ENCODE measurements at regions not wholly inside any gene's neighbourhood (a gene's known extent, or its start where the extent isn't known, plus 50 kb on each side); places are given as distances from the start of the nearest gene placed in this dataset.

- BruUV-seq (replicated peaks): no TSS peak
- no peak overlapping the region for H3K9ac ChIP-seq (replicated peaks; ENCODE audit: extremely low read depth, insufficient read depth, low read length)
- no peaks in the 10 kb centered on the region for H3K36me3 ChIP-seq (ENCODE audit: control insufficient read depth in 2 of 2, extremely low read depth in 1 of 2, insufficient read depth in 2 of 2, low read length in 2 of 2)
- TF ChIP-seq POLR2A (IDR thresholded peaks at IDR 0.05; ENCODE audit: low read depth, low read length) (no peak), GATA2 (IDR thresholded peaks at IDR 0.05; ENCODE audit: insufficient read depth, insufficient read length, low read depth, low read length) (no peak), FOS (IDR thresholded peaks at IDR 0.05; ENCODE audit: borderline replicate concordance, insufficient read depth, low read length) (no peak), MYC (IDR thresholded peaks at IDR 0.05; ENCODE audit: low read depth, low read length) (no peak), MAX (IDR thresholded peaks at IDR 0.05; ENCODE audit: insufficient read depth, insufficient read length) (no peak)
- H3K27ac ChIP-seq (ENCODE audit: insufficient read depth, low read depth, low read length): no peak overlapping the region
- H3K79me2 ChIP-seq (ENCODE audit: control insufficient read depth, insufficient read depth, low read length): no peaks in the 10 kb centered on the region
- intact Hi-C loops (cut with micrococcal nuclease): no loop called here
- no peaks in the 10 kb centered on the region for H3K27me3 ChIP-seq (ENCODE audit: control insufficient read depth in 2 of 2, insufficient read depth in 2 of 2, low read length in 2 of 2)
- H3K4me3 ChIP-seq (replicated peaks in 1 of 3; ENCODE audit: insufficient read depth in 1 of 3, low read depth in 1 of 3, low read length in 3 of 3): no peak overlapping the region
- dilution Hi-C loops (cut with MboI; ENCODE audit: extremely low pct_ligation_motif_present, low sequenced_read_pairs): no loop called here
- FAIRE-seq: no peak
- peaks cover 2% of the 10 kb centered on the region for H3K9me3 ChIP-seq (replicated peaks; ENCODE audit: control insufficient read depth, insufficient read depth, low read length)
- H3K9me1 ChIP-seq (replicated peaks; ENCODE audit: control insufficient read depth, extremely low read depth, insufficient read depth, low read length): no peaks in the 10 kb centered on the region
- H3K4me2 ChIP-seq (ENCODE audit: insufficient read depth, low read length): no peak overlapping the region
- CTCF ChIA-PET: no interaction called here
- no peak for DNase-seq (ENCODE audit: low read depth, low spot score)
- H3K4me1 ChIP-seq (ENCODE audit: control insufficient read depth, extremely low read depth, insufficient read depth, low read length): no peaks in the 10 kb centered on the region
- H2AFZ ChIP-seq (ENCODE audit: low read depth, low read length): no peak overlapping the region
- no peaks in the 10 kb centered on the region for H4K20me1 ChIP-seq (replicated peaks; ENCODE audit: control insufficient read depth, extremely low read depth, insufficient read depth, low read length)
- POLR2A ChIA-PET: no interaction called here
These were observed 502.7 kb upstream of the HTR2A start for GRCh38 chr13:47399599-47399998.

GRCh38 chr13:47397739-47398138 lies 500.9 kb upstream of the HTR2A start:
- Histone ChIP-seq H3K9me3 (replicated peaks; ENCODE audit: control insufficient read depth, insufficient read depth, low read length) (peaks cover 4% of the 10 kb centered on the region), H4K20me1 (replicated peaks; ENCODE audit: control insufficient read depth, extremely low read depth, insufficient read depth, low read length) (no peaks in the 10 kb centered on the region), H3K27ac (ENCODE audit: insufficient read depth, low read depth, low read length) (no peak overlapping the region), H3K27me3 (ENCODE audit: control insufficient read depth in 2 of 2, insufficient read depth in 2 of 2, low read length in 2 of 2) (no peaks in the 10 kb centered on the region), H3K9ac (replicated peaks; ENCODE audit: extremely low read depth, insufficient read depth, low read length) (no peak overlapping the region), H3K4me1 (ENCODE audit: control insufficient read depth, extremely low read depth, insufficient read depth, low read length) (no peaks in the 10 kb centered on the region), H3K4me3 (replicated peaks in 1 of 3; ENCODE audit: insufficient read depth in 1 of 3, low read depth in 1 of 3, low read length in 3 of 3) (no peak overlapping the region), H3K36me3 (ENCODE audit: control insufficient read depth in 2 of 2, extremely low read depth in 1 of 2, insufficient read depth in 2 of 2, low read length in 2 of 2) (no peaks in the 10 kb centered on the region), H3K4me2 (ENCODE audit: insufficient read depth, low read length) (no peak overlapping the region), H3K79me2 (ENCODE audit: control insufficient read depth, insufficient read depth, low read length) (no peaks in the 10 kb centered on the region), H3K9me1 (replicated peaks; ENCODE audit: control insufficient read depth, extremely low read depth, insufficient read depth, low read length) (no peaks in the 10 kb centered on the region), H2AFZ (ENCODE audit: low read depth, low read length) (no peak overlapping the region)
- FAIRE-seq (no peak), DNase-seq (ENCODE audit: low read depth, low spot score) (no peak)
- ChIA-PET POLR2A (no interaction called here), CTCF (no interaction called here)
- dilution Hi-C loops (cut with MboI; ENCODE audit: extremely low pct_ligation_motif_present, low sequenced_read_pairs): no loop called here
- TF ChIP-seq MYC (IDR thresholded peaks at IDR 0.05; ENCODE audit: low read depth, low read length) (no peak), EZH2 (IDR thresholded peaks at IDR 0.05; ENCODE audit: borderline replicate concordance, low read depth, low read length, severe bottlenecking) (no peak), FOS (IDR thresholded peaks at IDR 0.05; ENCODE audit: borderline replicate concordance, insufficient read depth, low read length) (no peak), CTCF (IDR thresholded peaks at IDR 0.05; ENCODE audit: extremely low read depth in 1 of 2, insufficient read depth in 1 of 2, low read depth in 1 of 2, low read length in 2 of 2) (no peak), POLR2AphosphoS5 (IDR thresholded peaks at IDR 0.05; ENCODE audit: insufficient read depth, low read depth, low read length) (no peak), JUN (IDR thresholded peaks at IDR 0.05; ENCODE audit: borderline replicate concordance, insufficient read depth, insufficient read length, low read depth) (no peak), POLR2A (IDR thresholded peaks at IDR 0.05; ENCODE audit: low read depth, low read length) (no peak), GATA2 (IDR thresholded peaks at IDR 0.05; ENCODE audit: insufficient read depth, insufficient read length, low read depth, low read length) (no peak), MAX (IDR thresholded peaks at IDR 0.05; ENCODE audit: insufficient read depth, insufficient read length) (no peak)
- BruUV-seq (replicated peaks): no TSS peak
- intact Hi-C loops (cut with micrococcal nuclease): no loop called here
